ENCODE measurements at regions not wholly inside any gene's neighbourhood (a gene's known extent, or its start where the extent isn't known, plus 50 kb on each side); places are given as distances from the start of the nearest gene placed in this dataset.
A peak's percentile ranks its signal among the peaks of the same experiment; 100 is the strongest.

GRCh38 chr3:170760174-170760526, 109.8 kb downstream of the RPL22L1 start (continued):
- 0 out of 2 replicates have a peak, but pooled peaks have one; percentile 30 for TF ChIP-seq SMAD4 (CRISPR knock-in tag; conservative IDR thresholded peaks at IDR 0.05)

- Histone ChIP-seq H3K4me3 (no peak overlapping the region), H3K9me3 (replicated peaks; ENCODE audit: control insufficient read depth, insufficient read depth, low read depth, low read length) (no peaks in the 10 kb centered on the region), H3K27me3 (ENCODE audit: control insufficient read depth in 2 of 2, insufficient read depth in 2 of 2, low read length in 2 of 2) (no peaks in the 10 kb centered on the region), H2AFZ (ENCODE audit: low read depth, low read length) (peak overlapping the region; percentile 90), H3K4me2 (ENCODE audit: insufficient read depth, low read length) (peak overlapping the region; percentile 47; the same call in 1 of the 2 replicates), H3K9me1 (ENCODE audit: control insufficient read depth, insufficient read depth, low read length) (no peaks in the 10 kb centered on the region), H4K20me1 (replicated peaks; ENCODE audit: control insufficient read depth, insufficient read depth, low read length) (no peaks in the 10 kb centered on the region), H3K9ac (ENCODE audit: insufficient read depth in 1 of 2, low read depth in 2 of 2, low read length in 2 of 2) (peak overlapping the region in 1 of 2 experiments; percentile 30; a peak in 1 of 4 replicates), H3K4me1 (replicated peaks in 1 of 2; ENCODE audit: control insufficient read depth in 2 of 2, insufficient read depth in 2 of 2, low read length in 2 of 2) (peaks cover 4 to 10% of the 10 kb centered on the region in 2 experiments; a peak in 4 of 5 replicates), H3K79me2 (ENCODE audit: control insufficient read depth, insufficient read depth, low read length) (no peaks in the 10 kb centered on the region), H3K27ac (ENCODE audit: extremely low read depth, low read depth, low read length) (peak overlapping the region; percentile 41; the same call in 1 of the 3 replicates), H3K36me3 (ENCODE audit: control insufficient read depth, insufficient read depth, low read length) (no peaks in the 10 kb centered on the region)
- BruUV-seq (replicated peaks): no TSS peak
- peak; percentile 42 for ATAC-seq
- DNase-seq (ENCODE audit: extremely low read depth in 1 of 4, low spot score in 3 of 4): no peak
- in situ Hi-C loops (cut with MboI): no loop called here
- intact Hi-C loops (cut with micrococcal nuclease): no loop called here
- CTCF ChIA-PET (ENCODE audit: low intra/inter-chr PET ratio): no interaction called here
- POLR2A ChIA-PET: interaction anchor here (0.9 to 1.2 kb wide), 4 partner anchors 8 to 42 kb away, joined by 3 read pairs; no protein-coding TSS in a partner anchor
- FAIRE-seq: peak; percentile 6
- 47% methylated on average over 5 of the region's 5 CpGs for WGBS (ENCODE audit: insufficient coverage, low coverage, missing lambda C conversion rate)
- TF ChIP-seq MXI1 (IDR thresholded peaks at IDR 0.05; ENCODE audit: low read depth, low read length) (no peak), ZC3H11A (IDR thresholded peaks at IDR 0.05; ENCODE audit: low read depth, low read length) (no peak), RBM14 (IDR thresholded peaks at IDR 0.05; ENCODE audit: borderline replicate concordance, insufficient read depth, low read depth, low read length) (no peak), OTX1 (CRISPR knock-in tag; IDR thresholded peaks at IDR 0.05) (no peak), TARDBP (IDR thresholded peaks at IDR 0.05) (no peak), ZSCAN29 (IDR thresholded peaks at IDR 0.05) (no peak), TFE3 (CRISPR knock-in tag; IDR thresholded peaks at IDR 0.05) (no peak), ZNF239 (CRISPR knock-in tag; IDR thresholded peaks at IDR 0.05) (no peak), HNRNPUL1 (IDR thresholded peaks at IDR 0.05; ENCODE audit: low read length) (no peak), ZNF175 (CRISPR knock-in tag; IDR thresholded peaks at IDR 0.05; ENCODE audit: low read depth) (0 out of 2 replicates have a peak, but pooled peaks have one; percentile 2), HSF4 (CRISPR knock-in tag; IDR thresholded peaks at IDR 0.05; ENCODE audit: borderline replicate concordance) (0 out of 2 replicates have a peak, but pooled peaks have one; percentile 36), ZBTB43 (CRISPR knock-in tag; IDR thresholded peaks at IDR 0.05) (no peak), PCBP2 (IDR thresholded peaks at IDR 0.05; ENCODE audit: low read depth, low read length, poor library complexity, severe bottlenecking) (no peak), NFRKB (IDR thresholded peaks at IDR 0.05; ENCODE audit: low read depth) (no peak), TAF15 (IDR thresholded peaks at IDR 0.05; ENCODE audit: low read depth, low read length) (no peak), ZSCAN32 (CRISPR knock-in tag; IDR thresholded peaks at IDR 0.05) (no peak), PHTF2 (CRISPR knock-in tag; IDR thresholded peaks at IDR 0.05) (no peak), CEBPG (CRISPR knock-in tag; IDR thresholded peaks at IDR 0.05) (no peak), CEBPG (tag; conservative IDR thresholded peaks at IDR 0.05 in 1 of 2, IDR thresholded peaks at IDR 0.05 in 1 of 2) (peak in 1 of 2 experiments; percentile 58; a peak in 2 of 4 replicates)
These were observed 110.4 kb downstream of the RPL22L1 start for GRCh38 chr3:170759511-170760173.

All from K562 (cell line).